SK-N-SH (cell line): ENCODE measurements at regions not wholly inside any gene's neighbourhood (a gene's known extent, or its start where the extent isn't known, plus 50 kb on each side); places are given as distances from the start of the nearest gene placed in this dataset.

Source experiments
- EZH2phosphoT487 ChIP-seq: fragments of 200-600 bp; sonication (generic); IDR thresholded peaks from 2 replicates; pipeline ENCODE4 v1.6.1; 2017; ENCODE audit warnings: low read depth, mixed run types, mild to moderate bottlenecking, antibody characterized with exemption, moderate library complexity, borderline replicate concordance
- RAD21 ChIP-seq: IDR thresholded peaks from 2 replicates; pipeline ENCODE4 v1.6.1; 2012; ENCODE audit warnings: mild to moderate bottlenecking, low read length
- YY1 ChIP-seq: IDR thresholded peaks from 2 replicates; pipeline ENCODE4 v1.4.0; 2012; ENCODE audit warnings: low read depth, mild to moderate bottlenecking
- TF ChIP-seq, protein P1 (sequence below): fragments of 200-600 bp; sonication (generic); IDR thresholded peaks from 2 replicates; pipeline ENCODE4 v1.6.1; 2017; ENCODE audit warnings: antibody characterized with exemption, mild to moderate bottlenecking, moderate library complexity
- TF ChIP-seq, protein P2 (sequence below): IDR thresholded peaks from 2 replicates; pipeline ENCODE4 v1.4.0; 2012; ENCODE audit warnings: low read depth
- TF ChIP-seq, protein P3 (sequence below): fragments of 150-350 bp; IDR thresholded peaks from 2 replicates; pipeline ENCODE4 v1.6.1; 2017; ENCODE audit warnings: antibody characterized with exemption, low read length, low read depth, borderline replicate concordance

DNA sequence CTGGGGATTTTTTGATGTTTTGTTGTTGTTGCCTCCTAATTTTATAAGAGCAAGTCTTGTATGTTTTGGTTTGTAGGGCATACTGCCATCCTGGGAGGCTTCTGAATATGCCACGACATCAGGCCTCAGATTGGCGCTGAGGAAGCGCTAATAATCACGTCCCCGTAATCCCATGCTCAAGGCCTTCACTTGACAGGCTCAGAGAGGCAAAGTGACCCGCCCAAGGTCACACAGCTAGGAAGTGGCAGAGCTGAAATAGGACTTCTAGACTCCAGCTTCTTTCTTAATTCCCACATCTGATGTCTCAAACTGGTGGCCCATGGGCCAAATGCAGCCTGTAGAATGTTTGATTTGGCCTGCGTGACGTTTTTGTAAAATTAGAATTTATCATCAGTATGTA, 73.5 kb upstream of the PTPN1 start:
- TF ChIP-seq, protein P1, sequence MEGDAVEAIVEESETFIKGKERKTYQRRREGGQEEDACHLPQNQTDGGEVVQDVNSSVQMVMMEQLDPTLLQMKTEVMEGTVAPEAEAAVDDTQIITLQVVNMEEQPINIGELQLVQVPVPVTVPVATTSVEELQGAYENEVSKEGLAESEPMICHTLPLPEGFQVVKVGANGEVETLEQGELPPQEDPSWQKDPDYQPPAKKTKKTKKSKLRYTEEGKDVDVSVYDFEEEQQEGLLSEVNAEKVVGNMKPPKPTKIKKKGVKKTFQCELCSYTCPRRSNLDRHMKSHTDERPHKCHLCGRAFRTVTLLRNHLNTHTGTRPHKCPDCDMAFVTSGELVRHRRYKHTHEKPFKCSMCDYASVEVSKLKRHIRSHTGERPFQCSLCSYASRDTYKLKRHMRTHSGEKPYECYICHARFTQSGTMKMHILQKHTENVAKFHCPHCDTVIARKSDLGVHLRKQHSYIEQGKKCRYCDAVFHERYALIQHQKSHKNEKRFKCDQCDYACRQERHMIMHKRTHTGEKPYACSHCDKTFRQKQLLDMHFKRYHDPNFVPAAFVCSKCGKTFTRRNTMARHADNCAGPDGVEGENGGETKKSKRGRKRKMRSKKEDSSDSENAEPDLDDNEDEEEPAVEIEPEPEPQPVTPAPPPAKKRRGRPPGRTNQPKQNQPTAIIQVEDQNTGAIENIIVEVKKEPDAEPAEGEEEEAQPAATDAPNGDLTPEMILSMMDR, result no peak
- TF ChIP-seq RAD21, result no peak
- no peak for TF ChIP-seq EZH2phosphoT487
- TF ChIP-seq, protein P2, sequence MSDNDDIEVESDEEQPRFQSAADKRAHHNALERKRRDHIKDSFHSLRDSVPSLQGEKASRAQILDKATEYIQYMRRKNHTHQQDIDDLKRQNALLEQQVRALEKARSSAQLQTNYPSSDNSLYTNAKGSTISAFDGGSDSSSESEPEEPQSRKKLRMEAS, result no peak
- TF ChIP-seq, protein P3, sequence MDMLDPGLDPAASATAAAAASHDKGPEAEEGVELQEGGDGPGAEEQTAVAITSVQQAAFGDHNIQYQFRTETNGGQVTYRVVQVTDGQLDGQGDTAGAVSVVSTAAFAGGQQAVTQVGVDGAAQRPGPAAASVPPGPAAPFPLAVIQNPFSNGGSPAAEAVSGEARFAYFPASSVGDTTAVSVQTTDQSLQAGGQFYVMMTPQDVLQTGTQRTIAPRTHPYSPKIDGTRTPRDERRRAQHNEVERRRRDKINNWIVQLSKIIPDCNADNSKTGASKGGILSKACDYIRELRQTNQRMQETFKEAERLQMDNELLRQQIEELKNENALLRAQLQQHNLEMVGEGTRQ, result no peak
- TF ChIP-seq YY1, result no peak
